ENCODE measurements at regions not wholly inside any gene's neighbourhood (a gene's known extent, or its start where the extent isn't known, plus 50 kb on each side); places are given as distances from the start of the nearest gene placed in this dataset.

GRCh38 chr18:33901894-33902512, 322.7 kb downstream of the NOL4 start:
- TF ChIP-seq CTCF (IDR thresholded peaks at IDR 0.05; ENCODE audit: insufficient read depth, low read depth, low read length) (no peak), EZH2 (IDR thresholded peaks at IDR 0.05; ENCODE audit: insufficient read depth, low read length) (no peak)

Data from astrocyte (in vitro differentiated cells and primary cell).